PC-9 (cell line): ENCODE measurements at regions not wholly inside any gene's neighbourhood (a gene's known extent, or its start where the extent isn't known, plus 50 kb on each side); places are given as distances from the start of the nearest gene placed in this dataset.

Experiments used
- CTCF ChIP-seq: fragments of 200-600 bp; sonication (generic); conservative IDR thresholded peaks from 2 replicates; pipeline ENCODE4 v1.6.1; 2017; ENCODE audit warnings: mixed run types, antibody characterized with exemption, mild to moderate bottlenecking, moderate library complexity
- EZH2 ChIP-seq: fragments of 200-600 bp; sonication (generic); IDR thresholded peaks from 2 replicates; pipeline ENCODE4 v1.8.0; 2017; ENCODE audit warnings: antibody characterized with exemption, low read depth

GRCh38 chr5:84606784-84607183, 222.1 kb upstream of the EDIL3 start:
- TF ChIP-seq CTCF, result no peak
- no peak for TF ChIP-seq EZH2
